Tibial nerve (tissue), 4 donors: ENCODE measurements at regions not wholly inside any gene's neighbourhood (a gene's known extent, or its start where the extent isn't known, plus 50 kb on each side); places are given as distances from the start of the nearest gene placed in this dataset.

ENCODE experiments used
- DNase-seq, 2 donors: peaks; one replicate each; pipeline ENCODE4 v3.0.0-alpha.2; 2019; ENCODE audit warnings: low spot score in 2 of 2
- H3K27ac ChIP-seq, 4 donors: fragments of 200-600 bp; sonication (generic) in 3 of 4; one replicate each; pipeline ENCODE4 v1.5.1; 2017 to 2019; ENCODE audit warnings: mild to moderate bottlenecking in 1 of 4
- H3K27me3 ChIP-seq, 2 donors: fragments of 200-600 bp; sonication (generic) in 1 of 2; one replicate each; pipeline versions ENCODE4 v1.5.1 to v1.6.0; 2017 to 2019
- H3K36me3 ChIP-seq, 3 donors: fragments of 200-600 bp; sonication (generic); one replicate each; pipeline ENCODE4 v1.5.1; 2018 to 2019
- H3K4me1 ChIP-seq, 4 donors: fragments of 200-600 bp; sonication (generic) in 3 of 4; one replicate each; pipeline ENCODE4 v1.5.1; 2017 to 2019
- H3K4me3 ChIP-seq, 4 donors: fragments of 200-600 bp; sonication (generic) in 3 of 4; one replicate each; pipeline ENCODE4 v1.5.1; 2017 to 2019; ENCODE audit warnings: mild to moderate bottlenecking in 1 of 4, moderate library complexity in 1 of 4
- H3K9me3 ChIP-seq, 4 donors: fragments of 200-600 bp; sonication (generic) in 3 of 4; one replicate each; pipeline ENCODE4 v1.5.1; 2017 to 2019
- EP300 ChIP-seq, 2 donors: sonication (generic); formaldehyde crosslinking; IDR thresholded peaks; one replicate each; pipeline ENCODE4 v1.6.1; 2017; ENCODE audit warnings: antibody characterized with exemption in 2 of 2, mild to moderate bottlenecking in 1 of 2
- POLR2A ChIP-seq, 2 donors: fragments of 450-650 bp; IDR thresholded peaks; one replicate each; pipeline ENCODE4 v1.6.1; 2017; ENCODE audit warnings: antibody characterized with exemption in 2 of 2, mild to moderate bottlenecking in 2 of 2, moderate library complexity in 2 of 2
- WGBS, 2 donors: methylation state at CpG; one replicate each; pipeline ENCODE4 v1.1.5; 2018; 5-methylcytosine and 5-hydroxymethylcytosine counted together
- TF ChIP-seq, protein P1 (sequence below), 5 experiments: fragments of 200-600 bp in 3 of 5; fragments of 450-650 bp in 2 of 5; sonication (generic) in 3 of 5; IDR thresholded peaks; one replicate each; pipeline ENCODE4 v1.5.1; 2016 to 2019; ENCODE audit warnings: antibody characterized with exemption in 5 of 5, mild to moderate bottlenecking in 3 of 5, moderate library complexity in 2 of 5

DNA sequence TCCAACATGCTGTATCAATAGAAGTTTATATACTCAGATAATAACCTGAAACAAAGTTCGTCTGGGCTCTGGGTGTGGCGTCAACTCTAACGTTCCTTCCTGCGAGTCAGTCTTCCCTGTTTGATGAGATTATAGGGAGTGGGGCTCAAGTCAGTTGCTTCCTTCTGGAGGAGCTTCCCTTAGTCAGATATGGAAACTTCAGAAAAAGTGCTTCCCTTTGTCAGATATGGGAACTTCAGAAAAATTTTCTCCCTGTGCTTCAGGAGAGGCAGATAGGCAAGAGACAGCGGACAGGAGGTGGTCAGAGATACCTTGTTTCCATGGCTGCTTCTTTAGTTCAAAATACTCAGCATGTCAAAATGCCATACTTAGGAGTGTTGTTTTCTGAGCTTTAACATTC, 51.1 kb upstream of the PRDX6 start:
- Histone ChIP-seq H3K27me3 (no peaks in the 10 kb centered on the region), H3K4me1 (peaks cover 0 to 25% (median 13%) of the 10 kb centered on the region in 4 donors), H3K27ac (no peak overlapping the region), H3K4me3 (no peak overlapping the region), H3K36me3 (no peaks in the 10 kb centered on the region), H3K9me3 (no peaks in the 10 kb centered on the region)
- TF ChIP-seq POLR2A (IDR thresholded peaks at IDR 0.05) = no peak
- TF ChIP-seq EP300 (IDR thresholded peaks at IDR 0.05) = no peak
- TF ChIP-seq, protein P1, sequence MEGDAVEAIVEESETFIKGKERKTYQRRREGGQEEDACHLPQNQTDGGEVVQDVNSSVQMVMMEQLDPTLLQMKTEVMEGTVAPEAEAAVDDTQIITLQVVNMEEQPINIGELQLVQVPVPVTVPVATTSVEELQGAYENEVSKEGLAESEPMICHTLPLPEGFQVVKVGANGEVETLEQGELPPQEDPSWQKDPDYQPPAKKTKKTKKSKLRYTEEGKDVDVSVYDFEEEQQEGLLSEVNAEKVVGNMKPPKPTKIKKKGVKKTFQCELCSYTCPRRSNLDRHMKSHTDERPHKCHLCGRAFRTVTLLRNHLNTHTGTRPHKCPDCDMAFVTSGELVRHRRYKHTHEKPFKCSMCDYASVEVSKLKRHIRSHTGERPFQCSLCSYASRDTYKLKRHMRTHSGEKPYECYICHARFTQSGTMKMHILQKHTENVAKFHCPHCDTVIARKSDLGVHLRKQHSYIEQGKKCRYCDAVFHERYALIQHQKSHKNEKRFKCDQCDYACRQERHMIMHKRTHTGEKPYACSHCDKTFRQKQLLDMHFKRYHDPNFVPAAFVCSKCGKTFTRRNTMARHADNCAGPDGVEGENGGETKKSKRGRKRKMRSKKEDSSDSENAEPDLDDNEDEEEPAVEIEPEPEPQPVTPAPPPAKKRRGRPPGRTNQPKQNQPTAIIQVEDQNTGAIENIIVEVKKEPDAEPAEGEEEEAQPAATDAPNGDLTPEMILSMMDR (IDR thresholded peaks at IDR 0.05) = no peak
- no peak for DNase-seq
- 79 to 83% methylated on average over 5 of the region's 5 CpGs for WGBS, 2 donors

DNA sequence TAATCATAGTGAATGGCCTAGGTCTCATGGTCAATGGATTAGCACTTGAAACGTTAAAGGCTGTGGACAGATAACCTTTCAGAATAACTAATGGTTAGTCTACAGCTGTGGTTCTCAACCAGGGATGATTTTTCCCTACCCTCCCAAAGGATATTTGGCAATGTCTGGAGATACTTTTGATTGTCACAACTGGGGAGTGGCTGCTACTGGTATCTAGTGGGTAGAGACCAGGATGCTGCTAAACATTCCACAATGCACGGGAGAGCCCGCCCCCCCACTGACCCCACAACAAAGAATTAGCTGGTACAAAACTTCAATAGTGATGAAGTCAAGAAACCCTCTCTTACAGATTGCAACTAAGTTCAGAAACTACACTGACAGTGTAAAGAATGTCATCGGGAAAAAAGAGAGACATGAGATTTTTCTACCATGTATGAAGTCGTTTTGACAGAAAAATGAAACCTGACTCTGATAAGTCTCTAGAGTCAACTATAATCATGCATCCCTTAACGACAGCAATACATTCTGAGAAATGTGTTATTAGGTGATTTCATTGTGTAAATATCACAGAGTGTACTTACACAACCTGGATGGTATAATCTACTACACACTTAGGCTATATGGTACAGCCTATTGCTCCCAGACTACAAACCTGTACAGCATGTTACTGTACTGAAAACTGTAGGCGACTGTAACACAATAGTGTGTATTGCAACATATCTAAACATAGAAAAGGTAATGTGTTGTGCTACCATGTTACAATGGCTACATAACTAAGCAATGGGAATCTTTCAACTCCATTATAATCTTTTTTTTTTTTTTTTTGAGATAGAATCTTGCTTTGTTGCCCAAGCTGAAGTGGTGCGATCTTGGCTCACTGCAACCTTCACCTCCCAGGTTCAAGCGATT, 49.7 kb upstream of the PRDX6 start:
- peaks cover 0 to 30% (median 15%) of the 10 kb centered on the region in 4 donors for H3K4me1 ChIP-seq
- TF ChIP-seq POLR2A (IDR thresholded peaks at IDR 0.05) (no peak), EP300 (IDR thresholded peaks at IDR 0.05) (no peak)
- TF ChIP-seq, protein P1 (IDR thresholded peaks at IDR 0.05) = no peak
- H3K9me3 ChIP-seq = no peaks in the 10 kb centered on the region
- no peaks in the 10 kb centered on the region for H3K36me3 ChIP-seq
- H3K27ac ChIP-seq = no peak overlapping the region
- no peaks in the 10 kb centered on the region for H3K27me3 ChIP-seq
- WGBS, 2 donors = 67% methylated on average over 9 of the region's 9 CpGs
- H3K4me3 ChIP-seq = no peak overlapping the region
- no peak for DNase-seq
